OCI-LY1 (cell line): ENCODE measurements at regions not wholly inside any gene's neighbourhood (a gene's known extent, or its start where the extent isn't known, plus 50 kb on each side); places are given as distances from the start of the nearest gene placed in this dataset.

Experiments
- EZH2 ChIP-seq: fragments of 200-600 bp; sonication (generic), shearing (Covaris generic); IDR thresholded peaks from 2 replicates; pipeline ENCODE4 v1.8.0; 2017; ENCODE audit warnings: borderline replicate concordance, mixed run types, mild to moderate bottlenecking, antibody characterized with exemption, low read length, moderate library complexity, mixed read lengths
- TF ChIP-seq, protein P1 (sequence below): fragments of 200-600 bp; sonication (generic), shearing (Covaris generic); IDR thresholded peaks from 2 replicates; pipeline ENCODE4 v1.5.1; 2017; ENCODE audit warnings: mild to moderate bottlenecking, antibody characterized with exemption, low read length, moderate library complexity, mixed read lengths

- TF ChIP-seq, protein P1, sequence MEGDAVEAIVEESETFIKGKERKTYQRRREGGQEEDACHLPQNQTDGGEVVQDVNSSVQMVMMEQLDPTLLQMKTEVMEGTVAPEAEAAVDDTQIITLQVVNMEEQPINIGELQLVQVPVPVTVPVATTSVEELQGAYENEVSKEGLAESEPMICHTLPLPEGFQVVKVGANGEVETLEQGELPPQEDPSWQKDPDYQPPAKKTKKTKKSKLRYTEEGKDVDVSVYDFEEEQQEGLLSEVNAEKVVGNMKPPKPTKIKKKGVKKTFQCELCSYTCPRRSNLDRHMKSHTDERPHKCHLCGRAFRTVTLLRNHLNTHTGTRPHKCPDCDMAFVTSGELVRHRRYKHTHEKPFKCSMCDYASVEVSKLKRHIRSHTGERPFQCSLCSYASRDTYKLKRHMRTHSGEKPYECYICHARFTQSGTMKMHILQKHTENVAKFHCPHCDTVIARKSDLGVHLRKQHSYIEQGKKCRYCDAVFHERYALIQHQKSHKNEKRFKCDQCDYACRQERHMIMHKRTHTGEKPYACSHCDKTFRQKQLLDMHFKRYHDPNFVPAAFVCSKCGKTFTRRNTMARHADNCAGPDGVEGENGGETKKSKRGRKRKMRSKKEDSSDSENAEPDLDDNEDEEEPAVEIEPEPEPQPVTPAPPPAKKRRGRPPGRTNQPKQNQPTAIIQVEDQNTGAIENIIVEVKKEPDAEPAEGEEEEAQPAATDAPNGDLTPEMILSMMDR: no peak
- TF ChIP-seq EZH2: no peak
Measured at GRCh38 chr17:79404136-79404911, 206.5 kb downstream of the RBFOX3 start.
